Neural cell (in vitro differentiated cells): ENCODE measurements at regions not wholly inside any gene's neighbourhood (a gene's known extent, or its start where the extent isn't known, plus 50 kb on each side); places are given as distances from the start of the nearest gene placed in this dataset.

Experiments used
- H2AFZ ChIP-seq: fragments of 200-600, 300-800 bp; sonication (generic), shearing (Covaris generic); 2 replicates; pipeline ENCODE4 v1.6.0; 2014; ENCODE audit warnings: low read depth, mild to moderate bottlenecking, antibody characterized with exemption, low read length, moderate library complexity
- H3F3A ChIP-seq: fragments of 200-600 bp; shearing (Covaris generic); 2 replicates; pipeline ENCODE4 v1.6.1; 2016; ENCODE audit warnings: mild to moderate bottlenecking, moderate library complexity, mixed read lengths, antibody characterized with exemption, low read length; ENCODE audit not compliant: insufficient read depth, poor library complexity, severe bottlenecking
- H3K27ac ChIP-seq: fragments of 200-600, 300-800 bp; sonication (generic), shearing (Covaris generic); 2 replicates; pipeline ENCODE4 v1.5.1; 2014; ENCODE audit warnings: mild to moderate bottlenecking, low read length, moderate library complexity
- H3K27me3 ChIP-seq: fragments of 300-800, 200-600 bp; sonication (generic), shearing (Covaris generic); 2 replicates; pipeline ENCODE4 v1.6.0; 2014; ENCODE audit warnings: mild to moderate bottlenecking, low read depth, low read length, moderate library complexity; ENCODE audit not compliant: insufficient read depth
- H3K36me3 ChIP-seq: fragments of 300-800, 200-600 bp; sonication (generic), shearing (Covaris generic); 2 replicates; pipeline ENCODE4 v1.5.1; 2014; ENCODE audit warnings: mild to moderate bottlenecking, antibody characterized with exemption, low read length, moderate library complexity; ENCODE audit not compliant: insufficient read depth
- H3K4me2 ChIP-seq: fragments of 300-800, 200-600 bp; sonication (generic), shearing (Covaris generic); 2 replicates; pipeline ENCODE4 v1.6.0; 2014; ENCODE audit warnings: mild to moderate bottlenecking, low read length
- H3K4me3 ChIP-seq: fragments of 300-800, 200-600 bp; sonication (generic), shearing (Covaris generic); 2 replicates; pipeline ENCODE4 v1.5.1; 2014; ENCODE audit warnings: mild to moderate bottlenecking, low read length, moderate library complexity
- H3K79me2 ChIP-seq: fragments of 200-600 bp; shearing (Covaris generic); replicated peaks from 2 replicates; pipeline ENCODE4 v1.6.0; 2014; ENCODE audit warnings: mild to moderate bottlenecking, low read length, moderate library complexity; ENCODE audit not compliant: insufficient read depth
- H3K9ac ChIP-seq: fragments of 300-800, 200-600 bp; sonication (generic), shearing (Covaris generic); 2 replicates; pipeline ENCODE4 v1.6.1; 2016; ENCODE audit warnings: mild to moderate bottlenecking, low read length, mixed read lengths
- H3K9me2 ChIP-seq: fragments of 200-600 bp; shearing (Covaris generic); 2 replicates; pipeline ENCODE4 v1.6.1; 2016; ENCODE audit warnings: mild to moderate bottlenecking, low read length, mixed read lengths; ENCODE audit not compliant: insufficient read depth
- H3K9me3 ChIP-seq: fragments of 200-600, 300-800 bp; sonication (generic), shearing (Covaris generic); 2 replicates; pipeline ENCODE4 v1.6.1; 2016; ENCODE audit warnings: mild to moderate bottlenecking, mixed run types, low read length, moderate library complexity, mixed read lengths
- H4K20me1 ChIP-seq: fragments of 200-600 bp; shearing (Covaris generic); 2 replicates; pipeline ENCODE4 v1.6.1; 2016; ENCODE audit warnings: mild to moderate bottlenecking, mixed run types; ENCODE audit not compliant: insufficient read depth
- CTCF ChIP-seq: fragments of 450-650 bp; IDR thresholded peaks from 2 replicates; pipeline ENCODE4 v1.5.1; 2014; ENCODE audit warnings: antibody characterized with exemption, mild to moderate bottlenecking, moderate library complexity; ENCODE audit not compliant: poor library complexity, severe bottlenecking
- EP300 ChIP-seq: fragments of 450-650 bp; conservative IDR thresholded peaks from 2 replicates; pipeline ENCODE4 v1.6.1; 2014; ENCODE audit warnings: antibody characterized with exemption, mild to moderate bottlenecking, moderate library complexity; ENCODE audit not compliant: poor library complexity, severe bottlenecking
- EZH2 ChIP-seq: fragments of 200-600, 300-800 bp; shearing (Covaris generic), sonication (generic); IDR thresholded peaks from 2 replicates; pipeline ENCODE4 v1.6.1; 2014; ENCODE audit warnings: antibody characterized with exemption, low read length, borderline replicate concordance, mild to moderate bottlenecking; ENCODE audit not compliant: insufficient read depth, poor library complexity, severe bottlenecking
- MXI1 ChIP-seq: fragments of 450-650 bp; conservative IDR thresholded peaks from 2 replicates; pipeline ENCODE4 v1.6.1; 2014; ENCODE audit warnings: antibody characterized with exemption, mild to moderate bottlenecking; ENCODE audit not compliant: poor library complexity, severe bottlenecking
- POLR2AphosphoS5 ChIP-seq: IDR thresholded peaks from 2 replicates; pipeline ENCODE4 v1.6.1; 2012
- RAD21 ChIP-seq: fragments of 450-650 bp; conservative IDR thresholded peaks from 2 replicates; pipeline ENCODE4 v1.6.1; 2014; ENCODE audit warnings: antibody characterized with exemption, mild to moderate bottlenecking, moderate library complexity
- REST ChIP-seq: IDR thresholded peaks from 2 replicates; pipeline ENCODE4 v1.6.1; 2012; ENCODE audit warnings: borderline replicate concordance
- SMC3 ChIP-seq: fragments of 450-650 bp; conservative IDR thresholded peaks from 2 replicates; pipeline ENCODE4 v1.6.1; 2014; ENCODE audit warnings: antibody characterized with exemption, mild to moderate bottlenecking, moderate library complexity; ENCODE audit not compliant: poor library complexity
- TAF1 ChIP-seq: IDR thresholded peaks from 2 replicates; pipeline ENCODE4 v1.6.1; 2012; ENCODE audit warnings: low read depth

GRCh38 chr18:54433368-54433767 is 75.7 kb downstream of the C18orf54 start:
- no peak overlapping the region for H3K27ac ChIP-seq
- no peak overlapping the region for H3K9ac ChIP-seq
- no peaks in the 10 kb centered on the region for H3K27me3 ChIP-seq
- H3K79me2 ChIP-seq = no peaks in the 10 kb centered on the region
- H3K36me3 ChIP-seq = no peaks in the 10 kb centered on the region
- no peak overlapping the region for H3K4me3 ChIP-seq
- TF ChIP-seq POLR2AphosphoS5 (no peak), TAF1 (no peak), SMC3 (no peak), RAD21 (no peak), EZH2 (no peak), EP300 (no peak), MXI1 (no peak), REST (no peak), CTCF (no peak)
- no peaks in the 10 kb centered on the region for H3K9me2 ChIP-seq
- H4K20me1 ChIP-seq = no peaks in the 10 kb centered on the region
- H3F3A ChIP-seq = no peaks in the 10 kb centered on the region
- no peak overlapping the region for H3K4me2 ChIP-seq
- H2AFZ ChIP-seq = no peak overlapping the region
- no peaks in the 10 kb centered on the region for H3K9me3 ChIP-seq

- H3K79me2 ChIP-seq = no peaks in the 10 kb centered on the region
- H3K36me3 ChIP-seq = no peaks in the 10 kb centered on the region
- no peak overlapping the region for H3K4me2 ChIP-seq
- no peaks in the 10 kb centered on the region for H3K27me3 ChIP-seq
- no peak overlapping the region for H3K9ac ChIP-seq
- no peaks in the 10 kb centered on the region for H4K20me1 ChIP-seq
- H2AFZ ChIP-seq = no peak overlapping the region
- TF ChIP-seq EP300 (no peak), MXI1 (no peak), REST (no peak), CTCF (no peak), POLR2AphosphoS5 (no peak), TAF1 (no peak), EZH2 (no peak), RAD21 (no peak), SMC3 (no peak)
- no peak overlapping the region for H3K27ac ChIP-seq
- H3F3A ChIP-seq = no peaks in the 10 kb centered on the region
- H3K9me2 ChIP-seq = no peaks in the 10 kb centered on the region
- no peaks in the 10 kb centered on the region for H3K9me3 ChIP-seq
- no peak overlapping the region for H3K4me3 ChIP-seq
These were observed 76.2 kb downstream of the C18orf54 start for GRCh38 chr18:54433857-54434256.
